ENCODE measurements at regions not wholly inside any gene's neighbourhood (a gene's known extent, or its start where the extent isn't known, plus 50 kb on each side); places are given as distances from the start of the nearest gene placed in this dataset.
"Not testable (repeated sequence)": the region's sequence is repeated elsewhere in the genome, so short reads cannot be mapped to it uniquely, and the experiment has no call there.

GRCh38 chr13:19062801-19063200, 118.8 kb downstream of the TUBA3C start:
- no peak for DNase-seq (ENCODE audit: low read depth in 1 of 2, low spot score in 1 of 2)

DNA sequence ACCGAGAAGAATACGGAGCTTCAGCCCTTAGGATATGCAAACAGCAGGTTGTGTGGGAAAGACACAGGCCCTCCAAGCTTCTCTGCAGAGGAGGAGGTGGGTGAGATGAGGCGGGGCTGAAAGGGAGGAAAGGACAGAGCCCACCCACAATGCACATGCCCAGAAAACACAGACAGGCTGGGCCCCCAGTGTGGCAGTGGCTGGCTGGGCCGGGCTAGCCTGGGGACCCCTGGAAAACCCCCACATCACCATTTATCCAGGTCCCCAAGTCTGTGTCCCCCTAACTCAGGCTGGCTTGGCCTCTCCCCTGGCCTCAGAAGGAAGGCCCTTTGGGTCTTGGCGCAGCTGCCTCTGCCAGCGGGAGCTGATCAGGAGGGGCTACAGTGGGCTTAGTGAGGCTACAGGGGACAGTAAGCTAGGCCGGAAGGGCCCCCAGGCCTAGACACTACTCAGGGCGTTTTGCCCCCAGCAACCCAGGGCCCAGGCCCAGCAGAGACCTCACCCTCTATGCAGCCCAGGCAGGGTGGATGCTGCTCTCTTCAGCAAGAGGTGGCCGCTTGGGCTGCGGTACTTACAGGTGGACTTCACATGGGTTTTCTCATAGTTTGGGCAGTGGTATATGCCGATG, 119.5 kb downstream of the TUBA3C start:
- no peak for DNase-seq (ENCODE audit: low read depth in 1 of 2, low spot score in 1 of 2)

- no peak for DNase-seq (ENCODE audit: low read depth in 1 of 2, low spot score in 1 of 2)
Measured at GRCh38 chr13:19061278-19061677, 120.3 kb downstream of the TUBA3C start.

GRCh38 chr13:19060311-19061002, 121.2 kb downstream of the TUBA3C start:
- DNase-seq (ENCODE audit: low read depth in 1 of 2, low spot score in 1 of 2) = no peak

GRCh38 chr13:19059016-19059780, 122.4 kb downstream of the TUBA3C start:
- DNase-seq (ENCODE audit: low read depth in 1 of 2, low spot score in 1 of 2) = no peak

GRCh38 chr13:19058566-19058965, 123.1 kb downstream of the TUBA3C start:
- no peak for DNase-seq (ENCODE audit: low read depth in 1 of 2, low spot score in 1 of 2)

DNA sequence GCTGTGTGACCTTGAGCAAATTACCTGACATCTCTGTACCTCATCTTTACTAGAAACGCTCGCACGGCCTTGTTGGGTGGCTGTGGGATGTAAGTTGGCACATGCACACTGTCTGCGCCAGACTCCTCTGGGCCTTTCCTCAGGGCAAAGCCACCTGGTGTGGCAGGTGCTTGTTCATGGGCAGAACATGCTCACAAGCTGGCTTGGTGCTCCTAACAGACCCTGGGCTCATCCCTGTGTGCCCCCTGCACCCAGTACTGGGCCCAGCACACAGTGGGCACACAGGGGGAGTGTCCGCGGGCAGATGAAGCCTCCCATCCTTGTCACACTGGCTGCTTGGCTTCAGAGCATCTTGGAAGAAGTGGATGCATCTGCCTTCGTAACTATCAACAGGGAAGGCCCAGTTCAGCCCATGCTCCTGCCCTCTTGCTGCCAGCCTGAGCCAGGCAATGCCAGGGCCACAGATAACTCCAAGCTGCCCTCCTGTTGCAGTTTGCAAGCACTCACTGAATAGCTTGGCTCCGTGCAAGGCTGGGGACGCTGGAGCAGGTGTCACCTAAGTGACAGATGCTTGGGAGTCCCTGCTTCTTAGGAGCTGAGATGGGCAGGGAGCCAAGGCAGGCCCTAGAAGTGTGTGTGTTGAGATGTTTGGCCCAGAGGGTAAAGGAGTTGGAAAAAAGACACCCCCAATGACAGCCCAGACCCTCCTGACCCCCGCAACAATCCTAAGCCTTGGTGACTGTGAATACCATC, 123.9 kb downstream of the TUBA3C start:
- DNase-seq (ENCODE audit: low read depth in 1 of 2, low spot score in 1 of 2) = no peak

DNA sequence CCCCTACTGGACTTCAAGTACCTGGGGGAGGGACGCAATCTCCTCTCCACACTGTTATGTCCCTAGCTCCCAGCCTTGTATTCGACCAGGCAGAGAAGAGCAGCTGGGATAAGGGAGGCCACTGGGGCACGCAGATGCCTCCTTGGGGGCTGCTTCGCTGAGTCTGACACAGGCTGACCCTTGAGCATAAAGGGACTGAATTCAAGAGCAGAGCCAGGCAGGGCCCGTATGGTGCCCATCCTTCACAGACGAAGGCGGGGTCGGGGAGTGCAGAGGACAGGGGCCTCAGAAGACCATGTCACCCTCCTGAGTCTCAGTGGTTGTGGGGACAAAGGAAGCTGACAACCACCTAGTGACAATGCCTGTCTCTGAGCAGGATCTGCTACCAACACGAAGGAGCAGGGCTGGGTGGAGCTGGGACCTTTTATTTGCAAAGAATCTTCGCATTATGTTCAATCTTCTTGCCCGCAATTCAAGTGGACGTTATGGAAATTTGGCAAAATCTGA, 124.6 kb downstream of the TUBA3C start:
- DNase-seq (ENCODE audit: low read depth in 1 of 2, low spot score in 1 of 2) = no peak

- no peak for DNase-seq (ENCODE audit: low read depth in 1 of 2, low spot score in 1 of 2)
Measured at GRCh38 chr13:19056355-19056880, 125.2 kb downstream of the TUBA3C start.

DNA sequence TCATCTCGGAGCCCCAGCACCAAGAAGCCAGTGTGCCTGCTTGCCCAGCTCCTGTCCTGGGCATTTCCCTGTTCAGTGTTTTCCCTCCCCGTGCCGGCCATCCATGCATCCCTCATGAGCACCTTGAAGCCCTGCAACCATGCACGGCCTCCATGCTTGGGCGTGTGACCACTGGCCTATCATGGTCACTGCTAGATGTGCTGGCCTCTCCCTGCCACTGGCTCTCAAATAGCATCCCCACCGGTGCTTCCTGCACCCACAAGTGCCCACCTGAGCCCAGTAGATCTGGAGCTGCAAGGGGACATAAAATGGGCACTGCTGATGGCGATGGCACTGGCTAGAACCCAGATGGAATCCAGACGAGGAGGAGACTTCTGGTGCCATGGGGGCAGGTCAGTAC, 126.0 kb downstream of the TUBA3C start:
- DNase-seq (ENCODE audit: low read depth in 1 of 2, low spot score in 1 of 2) = no peak

DNA sequence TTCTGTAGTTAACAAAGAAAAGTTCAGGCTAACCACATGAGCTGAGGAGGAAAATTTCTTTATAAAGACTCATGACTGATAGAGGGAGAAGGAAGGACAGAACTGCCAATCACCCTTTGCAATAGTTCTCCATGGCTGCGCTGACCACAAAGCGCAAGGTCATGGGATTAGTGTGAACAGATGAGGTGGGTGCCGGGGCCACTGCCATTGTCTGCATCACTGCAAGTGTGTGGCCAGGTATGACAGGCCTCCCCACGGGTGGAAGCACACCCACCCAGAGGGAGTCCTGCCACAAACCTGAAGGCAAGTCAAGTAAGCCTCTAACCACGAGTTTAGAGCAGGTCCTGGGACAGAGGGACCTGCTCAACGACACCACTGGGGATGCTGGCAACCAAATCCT, 128.1 kb downstream of the TUBA3C start:
- DNase-seq (ENCODE audit: low read depth in 1 of 2, low spot score in 1 of 2) = no peak

DNA sequence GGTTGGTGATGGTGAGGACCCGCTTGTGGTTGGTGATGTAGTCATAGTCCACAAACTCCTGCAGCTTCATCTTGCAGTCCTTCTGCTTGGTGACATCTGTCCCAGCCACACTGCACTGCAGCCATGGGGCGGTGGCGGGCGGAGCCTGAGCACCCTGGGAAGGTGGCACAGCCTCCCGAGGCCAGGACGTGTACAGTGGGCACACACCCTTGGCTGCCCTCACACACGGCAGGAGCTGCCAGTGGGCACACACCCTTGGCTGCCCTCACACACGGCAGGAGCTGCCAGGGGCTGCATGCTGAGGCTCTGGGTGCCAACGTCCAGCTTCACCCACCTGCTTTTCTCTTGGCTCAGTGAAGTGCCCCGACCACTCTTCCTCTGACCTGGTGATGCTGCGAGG, 128.7 kb downstream of the TUBA3C start:
- no peak for DNase-seq (ENCODE audit: low read depth in 1 of 2, low spot score in 1 of 2)

DNA sequence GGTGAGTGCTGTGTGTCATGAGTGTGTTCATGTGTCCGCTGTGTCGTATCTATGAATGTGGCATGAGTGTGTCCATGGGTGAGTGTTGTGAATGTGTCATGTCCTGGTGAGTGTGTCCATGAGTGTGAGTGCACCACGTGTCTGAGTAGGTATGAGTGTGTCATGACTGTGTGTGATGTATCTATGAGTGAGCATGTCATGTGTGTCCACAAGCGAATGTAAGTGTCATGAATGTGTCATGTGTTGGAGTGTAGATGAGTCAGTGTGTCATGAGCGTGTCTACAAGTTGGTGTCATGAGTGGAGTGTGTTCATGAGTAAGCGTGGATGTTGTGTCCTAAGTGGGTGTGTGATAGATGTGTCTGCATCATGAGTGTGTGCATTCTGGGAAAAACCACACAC, 129.4 kb downstream of the TUBA3C start:
- no peak for DNase-seq (ENCODE audit: low read depth in 1 of 2, low spot score in 1 of 2)

DNA sequence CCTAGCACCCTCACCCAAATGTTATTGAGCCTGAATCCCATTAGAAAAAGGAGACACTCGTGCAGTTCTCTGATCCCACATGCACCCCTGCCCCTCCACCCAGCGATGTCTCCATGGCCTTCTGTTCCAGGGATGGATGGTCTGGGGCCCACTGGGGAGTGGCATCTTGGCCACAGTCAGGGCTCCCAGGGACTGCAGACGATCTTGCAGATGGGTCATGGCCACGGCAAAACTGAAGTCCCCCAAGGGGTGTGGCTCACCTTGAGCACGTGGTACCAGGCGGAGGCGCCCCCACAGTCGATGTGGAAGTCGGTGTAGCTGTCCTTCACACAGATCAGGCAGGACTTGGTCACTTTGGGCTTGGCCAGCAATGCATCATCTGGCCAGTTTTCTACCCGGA, 130.7 kb downstream of the TUBA3C start:
- no peak for DNase-seq (ENCODE audit: low read depth in 1 of 2, low spot score in 1 of 2)

DNA sequence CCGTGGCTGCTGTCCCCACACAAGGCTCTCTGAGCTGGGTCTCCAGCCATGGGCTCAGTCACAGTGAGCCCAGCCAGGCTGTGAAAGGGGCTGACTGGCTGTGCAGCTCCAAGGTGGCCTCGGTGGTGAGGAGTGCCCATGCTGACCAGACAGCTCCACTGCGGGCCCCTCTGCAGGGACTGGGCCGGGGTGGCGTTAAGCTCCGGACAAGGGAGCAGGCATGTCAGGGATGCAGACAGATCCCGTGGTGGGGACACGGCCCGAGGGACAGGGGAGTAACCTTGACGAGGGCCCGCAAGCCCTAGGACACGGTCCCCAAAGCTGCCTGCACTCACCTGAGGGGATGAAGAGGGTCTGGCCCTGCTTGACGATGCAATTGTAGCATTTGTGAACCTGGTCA, 132.0 kb downstream of the TUBA3C start:
- DNase-seq (ENCODE audit: low read depth in 1 of 2, low spot score in 1 of 2) = not testable (repeated sequence)

DNA sequence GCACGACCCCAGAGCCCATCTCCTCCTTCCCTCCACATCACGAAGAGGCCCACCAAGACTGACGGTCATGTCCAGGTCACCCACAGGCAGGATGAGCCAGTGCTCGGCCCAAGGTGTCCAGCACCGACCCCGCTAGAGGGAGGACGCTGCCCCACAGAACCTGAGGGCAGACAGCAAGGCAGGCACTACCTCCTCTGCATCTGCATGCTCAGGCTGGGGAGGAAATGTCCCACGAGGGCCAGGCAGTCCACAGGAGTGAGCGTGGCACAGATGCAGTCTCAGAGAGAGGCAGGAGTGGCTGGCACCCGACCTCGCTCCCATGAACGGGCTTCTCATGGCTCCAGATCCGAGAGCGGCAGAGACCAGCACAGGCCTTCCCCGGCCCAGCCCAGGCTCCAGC, 133.2 kb downstream of the TUBA3C start:
- no peak for DNase-seq (ENCODE audit: low read depth in 1 of 2, low spot score in 1 of 2)

- DNase-seq (ENCODE audit: low read depth in 1 of 2, low spot score in 1 of 2) = no peak
Measured at GRCh38 chr13:19023115-19023514, 158.5 kb downstream of the TUBA3C start.

DNA sequence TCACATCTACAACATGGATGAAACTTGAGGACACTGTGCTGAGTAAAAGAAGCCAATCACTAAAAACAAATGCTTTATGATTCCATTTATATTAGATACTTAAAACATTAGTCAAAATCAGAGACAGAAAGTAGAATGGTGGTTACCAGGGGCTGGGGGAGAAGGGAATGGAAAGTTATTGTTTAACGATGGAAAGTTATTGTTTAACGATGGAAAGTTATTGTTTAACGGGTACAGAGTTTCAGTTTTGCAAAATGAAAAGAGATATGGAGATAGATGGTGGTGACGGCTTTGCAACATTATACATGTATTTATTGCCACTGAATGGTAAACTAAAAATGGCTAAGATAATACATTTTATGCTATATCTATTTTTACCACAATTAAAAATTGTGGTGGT, 160.6 kb downstream of the TUBA3C start:
- DNase-seq (ENCODE audit: low read depth in 1 of 2, low spot score in 1 of 2) = no peak

DNA sequence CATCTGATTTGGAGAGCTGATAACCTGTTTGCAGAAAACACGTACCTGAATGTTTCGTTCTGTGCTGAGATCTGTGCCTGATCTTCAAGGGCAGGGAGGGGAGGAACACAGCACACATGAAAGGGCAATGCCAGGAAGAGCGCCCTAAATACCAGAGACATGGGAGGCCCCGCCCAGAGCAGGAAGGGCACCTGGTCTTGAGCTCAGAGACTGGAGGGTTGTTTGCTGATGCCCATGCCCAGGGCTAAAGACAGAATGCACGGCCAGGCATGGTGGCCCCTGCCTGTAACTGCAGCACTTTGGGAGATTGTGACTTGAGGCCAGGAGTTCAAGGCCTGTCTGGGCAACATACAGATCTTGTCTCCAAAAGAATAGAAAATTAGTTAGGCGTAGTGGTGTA, 183.2 kb downstream of the TUBA3C start:
- DNase-seq (ENCODE audit: low read depth in 1 of 2, low spot score in 1 of 2) = no peak

DNA sequence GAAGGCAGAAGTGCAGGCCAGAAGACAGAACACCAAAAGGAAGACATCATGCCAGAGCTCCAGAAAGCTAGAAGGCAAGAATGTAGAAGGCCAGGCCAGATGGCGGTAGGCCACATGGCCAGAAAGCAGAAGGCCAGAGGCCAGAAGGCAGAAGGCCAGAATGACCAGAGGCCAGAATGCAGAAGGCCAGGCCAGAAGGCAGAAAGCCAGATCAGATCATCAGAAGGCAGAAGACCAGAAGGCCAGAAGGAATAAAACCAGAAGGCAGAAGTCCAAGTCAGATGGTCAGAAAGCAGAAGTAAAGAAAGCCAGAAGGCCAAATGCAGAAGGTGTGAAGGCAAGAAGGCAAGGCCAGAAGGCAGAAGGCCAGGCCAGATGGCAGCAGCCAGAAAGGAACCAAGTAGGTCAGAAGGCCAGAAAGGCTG, 185.0 kb downstream of the TUBA3C start:
- no peak for DNase-seq (ENCODE audit: low read depth in 1 of 2, low spot score in 1 of 2)

DNA sequence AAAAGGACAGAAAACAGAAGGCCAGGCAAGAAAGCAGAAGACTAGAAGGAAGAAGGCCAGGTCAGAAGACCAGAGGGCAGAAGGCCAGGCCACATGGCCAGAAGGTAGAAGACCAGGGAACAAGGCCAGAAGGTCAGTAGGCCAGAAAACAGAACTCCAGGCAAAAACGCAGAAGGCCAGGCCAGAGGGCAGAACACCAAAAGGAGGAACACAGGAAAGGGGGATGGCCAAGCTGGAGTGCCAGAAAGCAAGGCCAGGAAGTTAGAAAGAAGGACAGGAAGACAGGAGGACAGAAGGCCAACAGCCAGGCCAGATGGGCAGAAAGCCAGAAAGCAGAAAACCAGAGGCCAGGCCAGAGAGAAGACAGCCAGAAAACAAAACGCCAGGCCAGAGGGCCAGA, 185.4 kb downstream of the TUBA3C start:
- no peak for DNase-seq (ENCODE audit: low read depth in 1 of 2, low spot score in 1 of 2)
